ENCODE measurements at regions not wholly inside any gene's neighbourhood (a gene's known extent, or its start where the extent isn't known, plus 50 kb on each side); places are given as distances from the start of the nearest gene placed in this dataset.

DNA sequence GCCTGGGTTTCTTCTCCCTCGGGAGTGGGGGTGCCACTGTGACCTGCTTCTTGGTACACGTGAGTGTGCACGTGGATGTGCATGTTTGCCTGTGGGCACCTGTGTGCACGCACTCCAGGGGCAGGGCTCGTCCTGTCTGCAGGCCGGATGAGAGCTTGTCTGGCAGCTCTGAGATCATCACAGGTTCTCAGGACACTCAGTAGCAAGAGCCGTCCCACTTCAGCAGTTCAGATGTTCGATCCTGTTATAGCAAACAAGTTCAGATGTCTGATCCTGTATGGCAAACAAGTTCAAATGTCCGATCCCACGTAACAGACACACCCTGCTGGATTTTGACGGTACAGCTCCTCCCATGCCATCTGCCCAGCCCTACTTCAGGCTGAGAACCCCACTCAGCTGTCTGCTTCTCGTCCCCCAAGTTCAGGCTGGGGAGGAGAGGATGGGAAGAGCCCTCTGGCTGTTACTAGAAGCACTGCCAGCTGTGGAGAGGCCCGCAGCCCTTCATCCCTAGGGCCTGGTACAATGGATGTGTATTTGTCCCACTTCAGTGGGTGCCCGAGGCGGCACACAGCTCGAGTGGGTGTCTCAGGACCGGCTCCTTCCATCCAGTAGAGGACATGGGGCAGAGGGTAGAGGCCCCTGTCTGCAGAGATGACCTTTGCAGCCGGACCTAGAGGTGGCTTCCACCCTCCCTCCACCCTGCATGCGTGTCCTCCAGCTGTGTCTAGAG lies 1126.9 kb downstream of the BRD1 start (continued):
- TF ChIP-seq EP300 (IDR thresholded peaks at IDR 0.05; ENCODE audit: low read depth in 2 of 2, low read length in 2 of 2): no peak; a peak in 1 of 4 replicates
- TF ChIP-seq EP300 (CRISPR knock-in tag; IDR thresholded peaks at IDR 0.05; ENCODE audit: borderline replicate concordance): no peak
- TF ChIP-seq ELF4 (CRISPR knock-in tag; IDR thresholded peaks at IDR 0.05; ENCODE audit: borderline replicate concordance): no peak
- TF ChIP-seq ZFP90 (CRISPR knock-in tag; IDR thresholded peaks at IDR 0.05; ENCODE audit: borderline replicate concordance): 0 out of 2 replicates have a peak, but pooled peaks have one; percentile 38
- TF ChIP-seq, protein P1, sequence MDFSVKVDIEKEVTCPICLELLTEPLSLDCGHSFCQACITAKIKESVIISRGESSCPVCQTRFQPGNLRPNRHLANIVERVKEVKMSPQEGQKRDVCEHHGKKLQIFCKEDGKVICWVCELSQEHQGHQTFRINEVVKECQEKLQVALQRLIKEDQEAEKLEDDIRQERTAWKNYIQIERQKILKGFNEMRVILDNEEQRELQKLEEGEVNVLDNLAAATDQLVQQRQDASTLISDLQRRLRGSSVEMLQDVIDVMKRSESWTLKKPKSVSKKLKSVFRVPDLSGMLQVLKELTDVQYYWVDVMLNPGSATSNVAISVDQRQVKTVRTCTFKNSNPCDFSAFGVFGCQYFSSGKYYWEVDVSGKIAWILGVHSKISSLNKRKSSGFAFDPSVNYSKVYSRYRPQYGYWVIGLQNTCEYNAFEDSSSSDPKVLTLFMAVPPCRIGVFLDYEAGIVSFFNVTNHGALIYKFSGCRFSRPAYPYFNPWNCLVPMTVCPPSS (IDR thresholded peaks at IDR 0.05): no peak
- no peak for TF ChIP-seq PAF1 (CRISPR knock-in tag; IDR thresholded peaks at IDR 0.05)
- no peak for TF ChIP-seq KDM4B (CRISPR knock-in tag; IDR thresholded peaks at IDR 0.05)
- peak; percentile 24; the same call in 1 of the 2 replicates for TF ChIP-seq ZBTB38 (CRISPR knock-in tag; IDR thresholded peaks at IDR 0.05)
- TF ChIP-seq AGO1 (IDR thresholded peaks at IDR 0.05; ENCODE audit: low read depth, low read length, poor library complexity, severe bottlenecking): no peak
- TF ChIP-seq TSC22D2 (CRISPR knock-in tag; IDR thresholded peaks at IDR 0.05; ENCODE audit: borderline replicate concordance): no peak
- no peak for TF ChIP-seq GFI1 (CRISPR knock-in tag; IDR thresholded peaks at IDR 0.05; ENCODE audit: borderline replicate concordance)
- TF ChIP-seq, protein P2, sequence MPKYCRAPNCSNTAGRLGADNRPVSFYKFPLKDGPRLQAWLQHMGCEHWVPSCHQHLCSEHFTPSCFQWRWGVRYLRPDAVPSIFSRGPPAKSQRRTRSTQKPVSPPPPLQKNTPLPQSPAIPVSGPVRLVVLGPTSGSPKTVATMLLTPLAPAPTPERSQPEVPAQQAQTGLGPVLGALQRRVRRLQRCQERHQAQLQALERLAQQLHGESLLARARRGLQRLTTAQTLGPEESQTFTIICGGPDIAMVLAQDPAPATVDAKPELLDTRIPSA (CRISPR knock-in tag; IDR thresholded peaks at IDR 0.05; ENCODE audit: borderline replicate concordance): no peak
- no peak for TF ChIP-seq NFATC3 (CRISPR knock-in tag; IDR thresholded peaks at IDR 0.05)
- no peak for TF ChIP-seq PCBP1 (IDR thresholded peaks at IDR 0.05; ENCODE audit: borderline replicate concordance, low read depth, low read length)
- TF ChIP-seq SYNCRIP (IDR thresholded peaks at IDR 0.05; ENCODE audit: insufficient read depth, low read depth, low read length): no peak
- no peak for TF ChIP-seq FOSL1 (CRISPR knock-in tag; IDR thresholded peaks at IDR 0.05; ENCODE audit: borderline replicate concordance)
- 0 out of 2 replicates have a peak, but pooled peaks have one; percentile 22 for TF ChIP-seq HDAC2 (CRISPR knock-in tag; IDR thresholded peaks at IDR 0.05)
- TF ChIP-seq ZNF567 (CRISPR knock-in tag; IDR thresholded peaks at IDR 0.05; ENCODE audit: borderline replicate concordance): no peak
- TF ChIP-seq, protein P3, sequence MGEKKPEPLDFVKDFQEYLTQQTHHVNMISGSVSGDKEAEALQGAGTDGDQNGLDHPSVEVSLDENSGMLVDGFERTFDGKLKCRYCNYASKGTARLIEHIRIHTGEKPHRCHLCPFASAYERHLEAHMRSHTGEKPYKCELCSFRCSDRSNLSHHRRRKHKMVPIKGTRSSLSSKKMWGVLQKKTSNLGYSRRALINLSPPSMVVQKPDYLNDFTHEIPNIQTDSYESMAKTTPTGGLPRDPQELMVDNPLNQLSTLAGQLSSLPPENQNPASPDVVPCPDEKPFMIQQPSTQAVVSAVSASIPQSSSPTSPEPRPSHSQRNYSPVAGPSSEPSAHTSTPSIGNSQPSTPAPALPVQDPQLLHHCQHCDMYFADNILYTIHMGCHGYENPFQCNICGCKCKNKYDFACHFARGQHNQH (CRISPR knock-in tag; IDR thresholded peaks at IDR 0.05): no peak
- TF ChIP-seq ZNF451 (CRISPR knock-in tag; IDR thresholded peaks at IDR 0.05): no peak
- 0 out of 2 replicates have a peak, but pooled peaks have one; percentile 41 for TF ChIP-seq SALL1 (CRISPR knock-in tag; IDR thresholded peaks at IDR 0.05)
- TF ChIP-seq, protein P4, sequence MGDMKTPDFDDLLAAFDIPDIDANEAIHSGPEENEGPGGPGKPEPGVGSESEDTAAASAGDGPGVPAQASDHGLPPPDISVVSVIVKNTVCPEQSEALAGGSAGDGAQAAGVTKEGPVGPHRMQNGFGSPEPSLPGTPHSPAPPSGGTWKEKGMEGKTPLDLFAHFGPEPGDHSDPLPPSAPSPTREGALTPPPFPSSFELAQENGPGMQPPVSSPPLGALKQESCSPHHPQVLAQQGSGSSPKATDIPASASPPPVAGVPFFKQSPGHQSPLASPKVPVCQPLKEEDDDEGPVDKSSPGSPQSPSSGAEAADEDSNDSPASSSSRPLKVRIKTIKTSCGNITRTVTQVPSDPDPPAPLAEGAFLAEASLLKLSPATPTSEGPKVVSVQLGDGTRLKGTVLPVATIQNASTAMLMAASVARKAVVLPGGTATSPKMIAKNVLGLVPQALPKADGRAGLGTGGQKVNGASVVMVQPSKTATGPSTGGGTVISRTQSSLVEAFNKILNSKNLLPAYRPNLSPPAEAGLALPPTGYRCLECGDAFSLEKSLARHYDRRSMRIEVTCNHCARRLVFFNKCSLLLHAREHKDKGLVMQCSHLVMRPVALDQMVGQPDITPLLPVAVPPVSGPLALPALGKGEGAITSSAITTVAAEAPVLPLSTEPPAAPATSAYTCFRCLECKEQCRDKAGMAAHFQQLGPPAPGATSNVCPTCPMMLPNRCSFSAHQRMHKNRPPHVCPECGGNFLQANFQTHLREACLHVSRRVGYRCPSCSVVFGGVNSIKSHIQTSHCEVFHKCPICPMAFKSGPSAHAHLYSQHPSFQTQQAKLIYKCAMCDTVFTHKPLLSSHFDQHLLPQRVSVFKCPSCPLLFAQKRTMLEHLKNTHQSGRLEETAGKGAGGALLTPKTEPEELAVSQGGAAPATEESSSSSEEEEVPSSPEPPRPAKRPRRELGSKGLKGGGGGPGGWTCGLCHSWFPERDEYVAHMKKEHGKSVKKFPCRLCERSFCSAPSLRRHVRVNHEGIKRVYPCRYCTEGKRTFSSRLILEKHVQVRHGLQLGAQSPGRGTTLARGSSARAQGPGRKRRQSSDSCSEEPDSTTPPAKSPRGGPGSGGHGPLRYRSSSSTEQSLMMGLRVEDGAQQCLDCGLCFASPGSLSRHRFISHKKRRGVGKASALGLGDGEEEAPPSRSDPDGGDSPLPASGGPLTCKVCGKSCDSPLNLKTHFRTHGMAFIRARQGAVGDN (CRISPR knock-in tag; IDR thresholded peaks at IDR 0.05): peak; percentile 86
- TF ChIP-seq ETV5 (CRISPR knock-in tag; IDR thresholded peaks at IDR 0.05; ENCODE audit: borderline replicate concordance): peak; percentile 64; the same call in 1 of the 2 replicates

Measured in HepG2 (cell line).